ENCODE measurements at regions not wholly inside any gene's neighbourhood (a gene's known extent, or its start where the extent isn't known, plus 50 kb on each side); places are given as distances from the start of the nearest gene placed in this dataset.
"Not testable (repeated sequence)": the region's sequence is repeated elsewhere in the genome, so short reads cannot be mapped to it uniquely, and the experiment has no call there.

GRCh38 chr20:10109641-10110040 is 74.9 kb downstream of the ANKEF1 start:
- Histone ChIP-seq H3K36me3 (ENCODE audit: control insufficient read depth in 2 of 2, insufficient read depth in 2 of 2, low read length in 2 of 2) (no peaks in the 10 kb centered on the region), H3K9ac (ENCODE audit: low read length in 2 of 2) (no peak overlapping the region), H3K4me3 (ENCODE audit: low read length in 2 of 2) (no peak overlapping the region), H3K27ac (ENCODE audit: low read length) (no peak overlapping the region), H3K27me3 (ENCODE audit: control insufficient read depth in 1 of 2, insufficient read depth in 2 of 2, low read length in 2 of 2) (no peaks in the 10 kb centered on the region), H3K9me3 (ENCODE audit: control insufficient read depth in 2 of 2, low read length in 2 of 2) (peaks cover 2 to 4% of the 10 kb centered on the region in 2 donors), H3K4me1 (ENCODE audit: control insufficient read depth, insufficient read depth, low read length) (no peaks in the 10 kb centered on the region)

- H3K4me3 ChIP-seq (ENCODE audit: low read length in 2 of 2), result no peak overlapping the region
- H3K36me3 ChIP-seq (ENCODE audit: control insufficient read depth in 2 of 2, insufficient read depth in 2 of 2, low read length in 2 of 2), result no peaks in the 10 kb centered on the region
- no peaks in the 10 kb centered on the region for H3K27me3 ChIP-seq (ENCODE audit: control insufficient read depth in 1 of 2, insufficient read depth in 2 of 2, low read length in 2 of 2)
- H3K4me1 ChIP-seq (ENCODE audit: control insufficient read depth, insufficient read depth, low read length), result no peaks in the 10 kb centered on the region
- H3K9me3 ChIP-seq (ENCODE audit: control insufficient read depth in 2 of 2, low read length in 2 of 2), result peaks cover 2 to 4% of the 10 kb centered on the region in 2 donors
- H3K27ac ChIP-seq (ENCODE audit: low read length), result no peak overlapping the region
- no peak overlapping the region for H3K9ac ChIP-seq (ENCODE audit: low read length in 2 of 2)
Observed at GRCh38 chr20:10110151-10110550, 75.4 kb downstream of the ANKEF1 start.

GRCh38 chr20:10111139-10111958 is 76.6 kb downstream of the ANKEF1 start:
- Histone ChIP-seq H3K27me3 (ENCODE audit: control insufficient read depth in 1 of 2, insufficient read depth in 2 of 2, low read length in 2 of 2) (no peaks in the 10 kb centered on the region), H3K9me3 (ENCODE audit: control insufficient read depth in 2 of 2, low read length in 2 of 2) (peaks cover 0 to 4% of the 10 kb centered on the region in 2 donors), H3K9ac (ENCODE audit: low read length in 2 of 2) (no peak overlapping the region), H3K36me3 (ENCODE audit: control insufficient read depth in 2 of 2, insufficient read depth in 2 of 2, low read length in 2 of 2) (no peaks in the 10 kb centered on the region), H3K4me3 (ENCODE audit: low read length in 2 of 2) (no peak overlapping the region), H3K27ac (ENCODE audit: low read length) (no peak overlapping the region), H3K4me1 (ENCODE audit: control insufficient read depth, insufficient read depth, low read length) (no peaks in the 10 kb centered on the region)

- Histone ChIP-seq H3K36me3 (ENCODE audit: control insufficient read depth in 2 of 2, insufficient read depth in 2 of 2, low read length in 2 of 2) (no peaks in the 10 kb centered on the region), H3K4me1 (ENCODE audit: control insufficient read depth, insufficient read depth, low read length) (no peaks in the 10 kb centered on the region), H3K27me3 (ENCODE audit: control insufficient read depth in 1 of 2, insufficient read depth in 2 of 2, low read length in 2 of 2) (no peaks in the 10 kb centered on the region), H3K9ac (ENCODE audit: low read length in 2 of 2) (no peak overlapping the region), H3K9me3 (ENCODE audit: control insufficient read depth in 2 of 2, low read length in 2 of 2) (no peaks in the 10 kb centered on the region), H3K27ac (ENCODE audit: low read length) (no peak overlapping the region), H3K4me3 (ENCODE audit: low read length in 2 of 2) (no peak overlapping the region)
Observed at GRCh38 chr20:10111959-10112250, 77.1 kb downstream of the ANKEF1 start.

GRCh38 chr20:10113746-10114145 is 79.0 kb downstream of the ANKEF1 start:
- H3K9ac ChIP-seq (ENCODE audit: low read length in 2 of 2), result no peak overlapping the region
- H3K27me3 ChIP-seq (ENCODE audit: control insufficient read depth in 1 of 2, insufficient read depth in 2 of 2, low read length in 2 of 2), result no peaks in the 10 kb centered on the region
- H3K9me3 ChIP-seq (ENCODE audit: control insufficient read depth in 2 of 2, low read length in 2 of 2), result no peaks in the 10 kb centered on the region
- H3K4me3 ChIP-seq (ENCODE audit: low read length in 2 of 2), result no peak overlapping the region
- no peak overlapping the region for H3K27ac ChIP-seq (ENCODE audit: low read length)
- no peaks in the 10 kb centered on the region for H3K4me1 ChIP-seq (ENCODE audit: control insufficient read depth, insufficient read depth, low read length)
- no peaks in the 10 kb centered on the region for H3K36me3 ChIP-seq (ENCODE audit: control insufficient read depth in 2 of 2, insufficient read depth in 2 of 2, low read length in 2 of 2)

GRCh38 chr20:10114598-10114997 is 79.8 kb downstream of the ANKEF1 start:
- Histone ChIP-seq H3K4me1 (ENCODE audit: control insufficient read depth, insufficient read depth, low read length) (no peaks in the 10 kb centered on the region), H3K27ac (ENCODE audit: low read length) (no peak overlapping the region), H3K4me3 (ENCODE audit: low read length in 2 of 2) (no peak overlapping the region), H3K27me3 (ENCODE audit: control insufficient read depth in 1 of 2, insufficient read depth in 2 of 2, low read length in 2 of 2) (no peaks in the 10 kb centered on the region), H3K9me3 (ENCODE audit: control insufficient read depth in 2 of 2, low read length in 2 of 2) (no peaks in the 10 kb centered on the region), H3K9ac (ENCODE audit: low read length in 2 of 2) (no peak overlapping the region), H3K36me3 (ENCODE audit: control insufficient read depth in 2 of 2, insufficient read depth in 2 of 2, low read length in 2 of 2) (no peaks in the 10 kb centered on the region)

- H3K36me3 ChIP-seq (ENCODE audit: control insufficient read depth in 2 of 2, insufficient read depth in 2 of 2, low read length in 2 of 2), result no peaks in the 10 kb centered on the region
- no peaks in the 10 kb centered on the region for H3K4me1 ChIP-seq (ENCODE audit: control insufficient read depth, insufficient read depth, low read length)
- no peak overlapping the region for H3K9ac ChIP-seq (ENCODE audit: low read length in 2 of 2)
- H3K27me3 ChIP-seq (ENCODE audit: control insufficient read depth in 1 of 2, insufficient read depth in 2 of 2, low read length in 2 of 2), result no peaks in the 10 kb centered on the region
- no peaks in the 10 kb centered on the region for H3K9me3 ChIP-seq (ENCODE audit: control insufficient read depth in 2 of 2, low read length in 2 of 2)
- no peak overlapping the region for H3K4me3 ChIP-seq (ENCODE audit: low read length in 2 of 2)
- H3K27ac ChIP-seq (ENCODE audit: low read length), result no peak overlapping the region
Observed at GRCh38 chr20:10115021-10115420, 80.2 kb downstream of the ANKEF1 start.

- Histone ChIP-seq H3K9ac (ENCODE audit: low read length in 2 of 2) (no peak overlapping the region), H3K27me3 (ENCODE audit: control insufficient read depth in 1 of 2, insufficient read depth in 2 of 2, low read length in 2 of 2) (no peaks in the 10 kb centered on the region), H3K36me3 (ENCODE audit: control insufficient read depth in 2 of 2, insufficient read depth in 2 of 2, low read length in 2 of 2) (no peaks in the 10 kb centered on the region), H3K9me3 (ENCODE audit: control insufficient read depth in 2 of 2, low read length in 2 of 2) (no peaks in the 10 kb centered on the region), H3K4me1 (ENCODE audit: control insufficient read depth, insufficient read depth, low read length) (no peaks in the 10 kb centered on the region), H3K27ac (ENCODE audit: low read length) (no peak overlapping the region), H3K4me3 (ENCODE audit: low read length in 2 of 2) (no peak overlapping the region)
Observed at GRCh38 chr20:10119336-10119735, 84.5 kb downstream of the ANKEF1 start.

GRCh38 chr20:10124883-10125282 is 90.1 kb downstream of the ANKEF1 start:
- not testable (repeated sequence) for H3K36me3 ChIP-seq (ENCODE audit: control insufficient read depth in 2 of 2, insufficient read depth in 2 of 2, low read length in 2 of 2); H3K4me1 ChIP-seq (ENCODE audit: control insufficient read depth, insufficient read depth, low read length); H3K27ac ChIP-seq (ENCODE audit: low read length); H3K9me3 ChIP-seq (ENCODE audit: control insufficient read depth in 2 of 2, low read length in 2 of 2); H3K4me3 ChIP-seq (ENCODE audit: low read length in 2 of 2); H3K9ac ChIP-seq (ENCODE audit: low read length in 2 of 2); H3K27me3 ChIP-seq (ENCODE audit: control insufficient read depth in 1 of 2, insufficient read depth in 2 of 2, low read length in 2 of 2)

GRCh38 chr20:10125757-10126156 is 91.0 kb downstream of the ANKEF1 start:
- Histone ChIP-seq H3K27ac (ENCODE audit: low read length) (no peak overlapping the region), H3K27me3 (ENCODE audit: control insufficient read depth in 1 of 2, insufficient read depth in 2 of 2, low read length in 2 of 2) (no peaks in the 10 kb centered on the region), H3K4me1 (ENCODE audit: control insufficient read depth, insufficient read depth, low read length) (no peaks in the 10 kb centered on the region), H3K9ac (ENCODE audit: low read length in 2 of 2) (no peak overlapping the region), H3K9me3 (ENCODE audit: control insufficient read depth in 2 of 2, low read length in 2 of 2) (peaks cover 2 to 5% of the 10 kb centered on the region in 2 donors), H3K36me3 (ENCODE audit: control insufficient read depth in 2 of 2, insufficient read depth in 2 of 2, low read length in 2 of 2) (no peaks in the 10 kb centered on the region), H3K4me3 (ENCODE audit: low read length in 2 of 2) (no peak overlapping the region)

GRCh38 chr20:10129749-10130148 is 88.9 kb upstream of the SNAP25 start:
- Histone ChIP-seq H3K27me3 (ENCODE audit: control insufficient read depth in 1 of 2, insufficient read depth in 2 of 2, low read length in 2 of 2) (no peaks in the 10 kb centered on the region), H3K9ac (ENCODE audit: low read length in 2 of 2) (no peak overlapping the region), H3K36me3 (ENCODE audit: control insufficient read depth in 2 of 2, insufficient read depth in 2 of 2, low read length in 2 of 2) (no peaks in the 10 kb centered on the region), H3K9me3 (ENCODE audit: control insufficient read depth in 2 of 2, low read length in 2 of 2) (peaks cover 2 to 5% of the 10 kb centered on the region in 2 donors), H3K4me3 (ENCODE audit: low read length in 2 of 2) (no peak overlapping the region), H3K4me1 (ENCODE audit: control insufficient read depth, insufficient read depth, low read length) (peaks cover 10% of the 10 kb centered on the region), H3K27ac (ENCODE audit: low read length) (no peak overlapping the region)

Measured in stomach smooth muscle (tissue), 2 donors.